HPDE6-E6E7 (cell line): ENCODE measurements at regions not wholly inside any gene's neighbourhood (a gene's known extent, or its start where the extent isn't known, plus 50 kb on each side); places are given as distances from the start of the nearest gene placed in this dataset.
"Not testable (repeated sequence)": the region's sequence is repeated elsewhere in the genome, so short reads cannot be mapped to it uniquely, and the experiment has no call there.

ENCODE experiments used
- DNase-seq: peaks from one replicate; pipeline ENCODE4 v3.0.0; 2011; ENCODE audit warnings: missing footprints; ENCODE audit errors: extremely low spot score

DNA sequence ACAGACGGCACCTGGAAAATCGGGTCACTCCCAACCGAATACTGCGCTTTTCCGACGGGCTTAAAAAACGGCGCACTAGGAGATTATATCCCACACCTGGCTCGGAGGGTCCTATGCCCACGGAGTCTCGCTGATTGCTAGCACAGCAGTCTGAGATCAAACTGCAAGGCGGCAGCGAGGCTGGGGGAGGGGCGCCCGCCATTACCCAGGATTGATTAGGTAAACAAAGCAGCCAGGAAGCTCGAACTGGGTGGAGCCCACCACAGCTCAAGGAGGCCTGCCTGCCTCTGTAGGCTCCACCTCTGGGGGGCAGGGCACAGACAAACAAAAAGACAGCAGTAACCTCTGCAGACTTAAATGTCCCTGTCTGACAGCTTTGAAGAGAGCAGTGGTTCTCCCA lies 64.5 kb downstream of the SLC30A10 start:
- DNase-seq = not testable (repeated sequence)

DNA sequence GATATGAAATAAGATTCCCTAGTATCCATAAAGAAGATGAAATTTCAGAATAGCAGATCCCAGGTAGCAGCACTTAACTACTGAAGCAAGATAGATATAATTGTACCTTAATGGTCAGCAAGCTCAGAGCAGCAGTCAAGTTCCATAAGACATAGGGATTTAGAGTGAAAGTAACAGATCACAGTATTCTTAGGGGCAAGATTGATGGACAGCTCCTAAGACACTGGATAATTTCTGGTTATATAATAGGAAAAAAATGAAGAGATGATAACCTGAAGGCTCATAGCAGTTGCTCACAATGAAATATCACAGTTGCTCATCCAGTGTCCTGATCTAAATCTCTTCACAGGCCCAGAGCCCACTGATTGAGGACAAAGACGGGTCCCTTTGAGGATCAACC lies 66.0 kb downstream of the SLC30A10 start:
- DNase-seq = no peak

DNA sequence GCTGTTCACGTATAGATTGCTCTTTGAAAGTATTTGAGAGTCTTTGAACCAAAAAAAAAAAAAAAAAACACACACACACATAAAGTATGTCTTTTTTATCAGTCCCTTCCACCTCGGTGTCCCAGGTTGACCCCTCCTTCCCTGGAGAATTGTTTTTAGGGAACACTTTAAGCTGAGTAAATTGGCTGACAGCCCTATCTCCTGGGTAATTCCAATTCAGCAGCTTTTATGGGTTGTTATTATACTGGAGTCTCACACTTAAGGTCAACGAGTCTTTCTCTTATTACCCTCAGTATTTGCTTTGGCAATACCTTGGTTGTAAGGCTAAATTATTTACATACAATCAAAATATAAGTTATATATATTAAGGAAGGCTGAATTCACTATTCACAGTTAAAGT lies 69.4 kb downstream of the SLC30A10 start:
- no peak for DNase-seq

- no peak for DNase-seq
Measured at GRCh38 chr1:219847215-219847855, 81.0 kb downstream of the SLC30A10 start.

GRCh38 chr1:219839595-219839994 lies 88.8 kb downstream of the SLC30A10 start:
- not testable (repeated sequence) for DNase-seq

GRCh38 chr1:219837994-219838294 lies 90.4 kb downstream of the SLC30A10 start:
- DNase-seq = no peak

- peak; percentile 23 for DNase-seq
Measured at GRCh38 chr1:219837274-219837993, 90.9 kb downstream of the SLC30A10 start.

GRCh38 chr1:219834314-219834917 lies 93.9 kb downstream of the SLC30A10 start:
- no peak for DNase-seq

GRCh38 chr1:219833214-219833815 lies 95.0 kb downstream of the SLC30A10 start:
- DNase-seq = no peak

- DNase-seq = no peak
Measured at GRCh38 chr1:219826290-219826689, 102.1 kb downstream of the SLC30A10 start.

DNA sequence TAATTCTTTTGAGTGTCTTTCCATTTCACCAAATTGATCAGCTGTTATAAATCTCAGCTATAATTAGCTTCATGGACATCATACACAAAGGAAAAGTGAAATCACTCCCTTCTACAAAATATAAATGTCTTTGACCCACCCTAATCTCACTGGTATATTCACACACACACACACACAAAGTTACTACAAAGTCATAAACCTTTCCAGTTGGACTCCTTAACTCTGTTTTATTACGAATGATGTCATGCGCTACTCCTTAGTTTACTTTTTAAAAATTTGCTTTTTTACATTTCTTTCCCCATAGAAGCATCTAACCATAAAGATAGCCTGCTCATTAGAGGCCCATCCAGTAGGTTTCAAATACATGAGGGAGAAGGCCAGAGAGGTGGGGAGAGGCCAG lies 103.0 kb downstream of the SLC30A10 start:
- no peak for DNase-seq

DNA sequence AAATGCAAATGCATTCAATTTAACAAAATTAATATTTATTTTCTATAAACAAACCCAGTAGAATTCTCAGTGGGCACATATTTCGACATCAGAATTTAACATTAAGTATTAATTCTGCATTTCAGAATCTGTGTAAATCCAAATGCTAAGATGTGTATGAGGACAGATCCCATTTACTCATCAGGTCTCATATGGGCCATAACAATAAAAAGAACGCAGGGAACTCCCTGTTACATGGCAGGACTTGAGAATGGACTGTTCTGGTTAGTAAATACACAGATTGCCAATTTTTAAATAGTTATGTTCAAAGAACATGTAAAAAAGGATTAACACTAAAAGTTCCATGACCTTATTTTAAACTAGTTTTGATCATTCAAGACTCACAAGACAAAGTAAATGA lies 104.0 kb downstream of the SLC30A10 start:
- DNase-seq = no peak

- DNase-seq = no peak
Measured at GRCh38 chr1:219820551-219820950, 107.8 kb downstream of the SLC30A10 start.

DNA sequence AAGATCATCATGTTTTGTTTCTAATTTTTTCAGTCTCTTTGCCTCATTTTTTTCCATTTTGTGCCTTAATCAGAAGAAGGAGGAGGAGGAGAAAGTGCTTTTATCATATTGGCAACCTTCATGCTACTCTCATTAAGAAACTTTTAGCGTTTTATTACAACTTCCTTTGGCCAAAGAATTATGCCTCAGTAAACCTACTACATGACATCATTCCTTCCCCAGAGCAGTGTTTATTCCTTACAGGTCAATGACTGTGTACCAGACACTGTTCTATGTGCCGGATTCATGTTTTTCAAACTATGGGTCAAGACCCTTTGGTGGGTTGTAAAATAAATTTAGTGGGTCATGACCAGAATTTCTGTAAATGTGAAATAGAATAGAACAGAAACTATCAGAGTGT lies 110.4 kb downstream of the SLC30A10 start:
- DNase-seq = no peak

- DNase-seq = no peak
Measured at GRCh38 chr1:219813294-219813693, 115.1 kb downstream of the SLC30A10 start.

DNA sequence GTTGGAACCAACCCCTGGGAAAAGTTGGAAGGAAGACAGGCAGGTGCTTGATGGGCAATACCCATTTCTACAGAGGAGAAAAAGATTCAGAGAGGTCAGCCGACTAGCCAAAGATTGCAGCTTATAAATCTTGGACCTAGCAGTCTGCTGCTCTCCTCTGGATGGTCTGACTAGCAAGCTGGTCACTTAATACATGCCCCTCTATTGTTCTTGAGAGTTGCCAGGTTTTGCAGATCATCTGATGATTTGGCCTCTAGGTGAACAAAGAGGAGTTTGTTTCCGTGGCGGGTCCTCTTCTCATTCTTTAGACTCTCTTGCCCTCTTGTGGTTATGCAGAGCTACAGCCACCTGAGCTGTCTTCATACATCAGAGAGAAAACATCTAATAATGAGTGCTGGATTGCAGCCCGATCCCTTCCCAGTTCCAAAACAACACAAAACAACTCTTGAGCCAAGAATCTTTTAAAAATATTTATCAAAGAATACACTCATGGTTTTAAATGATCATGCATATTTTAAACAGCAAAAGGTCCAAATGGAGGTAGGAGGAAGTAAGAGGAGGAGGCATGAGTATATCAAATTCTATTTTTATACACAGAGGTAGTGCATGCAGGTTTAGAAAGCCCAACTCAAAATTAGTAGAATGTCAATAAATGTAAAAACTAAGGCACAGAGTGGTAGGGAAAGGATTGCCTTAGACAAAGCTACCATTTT lies 115.7 kb downstream of the SLC30A10 start:
- peak; percentile 84 for DNase-seq

DNA sequence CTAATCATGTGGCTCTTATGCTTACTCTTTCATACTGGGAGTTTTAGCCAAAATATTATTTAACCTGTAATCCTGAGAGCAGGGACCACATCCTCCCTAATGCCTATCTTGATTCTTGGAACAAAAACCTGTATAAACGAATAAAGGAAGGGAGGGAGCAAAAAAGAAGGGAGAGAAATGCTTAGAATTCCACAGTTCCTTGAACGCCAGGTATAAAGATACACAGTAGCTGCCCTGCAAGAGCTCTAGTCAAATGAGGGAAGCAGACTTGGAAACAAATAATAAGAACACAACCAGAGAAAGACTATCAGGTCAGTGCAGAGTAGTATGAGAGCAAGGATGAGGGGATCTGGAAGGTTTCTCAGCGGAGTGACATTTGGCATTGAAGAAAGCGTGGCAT lies 116.3 kb downstream of the SLC30A10 start:
- no peak for DNase-seq

DNA sequence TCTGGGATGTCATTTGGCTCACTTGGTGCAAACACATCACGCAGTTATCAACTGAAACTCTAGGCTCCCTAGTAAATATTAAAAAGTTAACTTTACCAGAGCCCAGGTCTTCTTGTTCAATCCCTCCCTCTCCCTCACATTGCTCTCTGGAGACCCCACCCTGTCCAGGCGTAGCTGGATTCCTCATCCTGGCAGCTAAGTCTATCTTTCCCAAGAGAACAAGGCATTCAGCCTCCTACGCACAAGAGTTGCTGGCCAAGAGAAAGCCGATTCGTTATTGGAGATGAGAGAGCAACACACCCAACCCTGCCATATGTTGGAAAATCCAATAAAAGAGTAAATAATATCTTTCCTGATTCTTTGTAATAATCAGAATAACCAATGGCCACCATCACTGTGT lies 117.9 kb downstream of the SLC30A10 start:
- no peak for DNase-seq

GRCh38 chr1:219808790-219809189 lies 119.6 kb downstream of the SLC30A10 start:
- no peak for DNase-seq

GRCh38 chr1:219806642-219807041 lies 121.7 kb downstream of the SLC30A10 start:
- no peak for DNase-seq

- no peak for DNase-seq
Measured at GRCh38 chr1:219806020-219806419, 122.3 kb downstream of the SLC30A10 start.

DNA sequence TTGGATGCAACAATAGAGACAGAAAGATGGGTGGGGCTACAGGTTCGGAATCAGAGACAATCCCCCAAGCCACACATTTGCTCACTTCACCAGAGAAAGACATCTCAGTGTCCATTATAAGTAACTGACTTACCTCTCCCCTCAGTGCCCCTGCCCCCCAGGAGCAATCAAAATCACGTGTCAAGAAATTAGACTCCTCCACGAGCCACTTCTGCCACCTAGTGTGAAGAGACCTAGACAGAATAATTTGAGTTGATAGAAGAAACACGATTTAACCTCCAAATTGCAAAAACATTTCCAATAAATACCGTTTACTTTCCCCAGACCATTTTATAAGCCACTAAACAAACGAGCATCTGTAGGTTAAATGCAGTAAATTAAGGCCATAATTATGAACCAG lies 123.2 kb downstream of the SLC30A10 start:
- no peak for DNase-seq
